NCI-H128 (cell line): ENCODE measurements at regions not wholly inside any gene's neighbourhood (a gene's known extent, or its start where the extent isn't known, plus 50 kb on each side); places are given as distances from the start of the nearest gene placed in this dataset.

Source experiments
- DNase-seq: peaks from one replicate; lab custom pipeline; 2025; ENCODE audit not compliant: unreplicated experiment; lab: John Stamatoyannopoulos, UW

DNA sequence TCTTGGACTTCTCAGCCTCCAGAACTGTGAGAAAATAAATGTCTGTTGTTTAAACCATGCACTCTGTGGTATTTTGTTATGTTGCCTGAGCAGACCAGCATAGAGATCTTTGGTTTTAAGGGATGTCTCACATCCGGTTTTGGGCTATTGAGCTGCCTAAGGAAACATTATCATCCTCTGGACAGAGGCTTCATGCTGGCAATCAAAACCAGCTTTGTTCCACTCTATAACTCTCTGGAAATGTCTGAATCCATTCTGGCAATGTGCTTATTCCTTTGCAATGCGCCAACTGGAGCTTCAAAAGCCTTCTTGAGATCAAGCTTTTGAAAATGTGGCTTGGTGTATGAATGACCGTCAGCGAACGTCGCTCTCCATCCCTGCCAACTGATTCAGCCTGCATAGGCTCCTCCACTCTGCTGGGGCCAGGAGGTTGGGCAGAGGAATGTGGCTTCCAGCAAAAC, 183.6 kb upstream of the MGAT5 start:
- no peak for DNase-seq

DNA sequence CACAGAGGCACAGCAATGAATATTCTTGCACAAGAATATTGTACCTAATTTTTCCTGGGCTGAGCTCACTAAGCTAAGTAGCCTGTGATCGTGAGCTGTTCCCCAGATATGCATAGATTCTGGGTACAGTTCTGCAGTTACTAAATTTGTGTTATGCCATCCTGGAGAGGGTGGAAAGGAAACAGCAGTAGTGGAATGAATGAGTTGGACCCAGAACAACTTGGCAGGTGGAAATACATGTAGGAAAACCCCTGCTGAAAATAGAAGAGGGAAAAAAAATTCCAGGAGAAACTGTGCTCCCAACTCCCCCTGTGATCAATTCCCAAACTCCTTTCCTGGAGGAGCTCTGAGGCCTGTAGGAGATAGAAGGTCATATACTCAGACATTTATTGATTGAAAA, 181.5 kb upstream of the MGAT5 start:
- DNase-seq, result no peak

DNA sequence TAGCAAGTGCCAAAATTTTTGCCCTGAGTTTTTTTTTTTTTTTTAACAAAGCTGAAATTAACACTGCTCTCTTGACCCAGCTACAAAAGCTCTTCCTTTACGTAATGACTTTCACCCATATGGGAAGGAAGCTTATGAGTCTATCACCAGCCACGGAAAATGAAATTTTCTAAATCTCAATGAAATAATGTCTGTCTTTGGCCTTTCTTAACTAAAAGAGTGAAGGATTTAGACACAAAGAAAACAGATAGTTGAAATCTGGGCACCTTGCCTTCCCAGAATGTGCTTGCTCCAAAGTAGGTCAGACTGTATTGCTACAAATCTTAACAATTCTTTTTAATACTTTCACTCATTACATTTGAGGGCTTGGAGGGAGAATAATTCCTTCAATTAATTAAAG, 180.8 kb upstream of the MGAT5 start:
- no peak for DNase-seq

DNA sequence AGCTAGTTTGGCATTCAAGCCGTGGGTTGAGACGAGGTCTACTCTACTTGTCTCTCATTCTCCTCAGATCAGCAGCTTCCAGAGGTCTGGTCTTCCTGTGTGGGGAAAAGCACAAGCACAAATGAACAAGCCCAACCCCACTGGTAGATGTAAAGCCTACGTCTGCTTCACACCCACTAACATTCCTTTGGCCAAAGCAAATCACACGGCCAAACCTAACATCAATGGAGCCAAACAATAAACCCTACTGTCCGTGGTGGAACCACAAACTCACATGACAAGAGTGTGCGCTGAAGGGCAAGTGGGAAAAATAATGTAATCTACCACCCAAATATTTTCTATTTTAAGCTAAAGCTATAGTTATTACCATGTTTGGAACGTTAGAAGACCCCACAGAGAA, 179.3 kb upstream of the MGAT5 start:
- DNase-seq, result no peak

DNA sequence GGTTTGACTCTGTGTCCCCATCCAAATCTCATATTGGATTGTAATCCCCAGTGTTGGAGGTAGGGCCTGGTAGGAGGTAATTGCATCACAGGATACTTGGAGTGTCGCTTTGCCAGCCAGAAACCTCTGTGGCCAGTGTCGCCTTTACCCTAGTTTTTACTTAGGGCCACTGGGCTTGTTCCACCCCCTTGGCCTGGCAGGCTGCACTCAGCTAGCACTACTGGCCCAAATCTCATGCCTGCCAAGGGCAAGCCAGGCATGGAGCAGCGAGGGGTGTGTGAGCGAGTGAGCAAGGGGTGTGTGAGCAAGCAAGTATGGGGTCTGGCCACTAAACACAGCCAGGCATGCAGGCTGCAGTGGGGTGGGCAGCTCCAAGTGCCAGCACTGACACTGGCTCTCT, 178.7 kb upstream of the MGAT5 start:
- DNase-seq, result no peak

DNA sequence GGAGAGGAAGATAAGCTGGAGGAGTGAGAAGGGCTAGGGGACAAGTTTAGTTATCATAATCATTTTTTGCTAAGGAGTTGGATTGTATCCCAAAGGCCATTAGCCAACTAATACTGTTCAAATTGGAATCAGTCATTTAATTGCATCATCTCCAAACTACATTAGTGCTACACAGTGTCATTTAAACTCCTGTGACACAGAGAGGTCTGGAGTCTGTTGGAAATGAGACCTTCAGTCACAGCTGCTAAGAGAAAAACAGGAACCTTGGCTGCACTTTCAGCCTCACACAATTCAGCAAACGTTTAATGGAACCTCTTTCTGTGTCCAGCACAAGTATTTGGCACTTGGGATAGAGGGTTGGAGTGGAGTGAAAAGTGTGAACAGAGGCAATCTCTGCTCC, 175.5 kb upstream of the MGAT5 start:
- DNase-seq, result no peak

DNA sequence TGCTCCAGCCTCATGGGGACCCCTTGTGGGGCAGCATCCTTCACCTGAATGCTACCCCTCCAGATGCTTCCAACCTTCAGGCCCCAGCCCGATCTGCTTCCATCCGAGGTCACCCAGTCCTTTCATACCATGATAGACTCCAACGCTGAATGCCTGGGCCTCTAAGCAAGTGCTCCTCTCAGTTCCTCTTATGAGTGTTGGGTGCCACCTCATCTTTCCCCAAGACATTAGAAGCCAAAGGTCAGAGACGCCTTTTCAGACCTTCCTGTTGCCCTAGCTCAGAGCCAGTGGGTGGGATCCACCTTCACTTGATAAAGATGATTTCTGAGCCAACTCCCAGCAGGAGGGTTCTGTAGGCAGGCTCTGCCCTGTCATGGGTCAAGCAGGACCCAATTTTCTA, 174.5 kb upstream of the MGAT5 start:
- no peak for DNase-seq

DNA sequence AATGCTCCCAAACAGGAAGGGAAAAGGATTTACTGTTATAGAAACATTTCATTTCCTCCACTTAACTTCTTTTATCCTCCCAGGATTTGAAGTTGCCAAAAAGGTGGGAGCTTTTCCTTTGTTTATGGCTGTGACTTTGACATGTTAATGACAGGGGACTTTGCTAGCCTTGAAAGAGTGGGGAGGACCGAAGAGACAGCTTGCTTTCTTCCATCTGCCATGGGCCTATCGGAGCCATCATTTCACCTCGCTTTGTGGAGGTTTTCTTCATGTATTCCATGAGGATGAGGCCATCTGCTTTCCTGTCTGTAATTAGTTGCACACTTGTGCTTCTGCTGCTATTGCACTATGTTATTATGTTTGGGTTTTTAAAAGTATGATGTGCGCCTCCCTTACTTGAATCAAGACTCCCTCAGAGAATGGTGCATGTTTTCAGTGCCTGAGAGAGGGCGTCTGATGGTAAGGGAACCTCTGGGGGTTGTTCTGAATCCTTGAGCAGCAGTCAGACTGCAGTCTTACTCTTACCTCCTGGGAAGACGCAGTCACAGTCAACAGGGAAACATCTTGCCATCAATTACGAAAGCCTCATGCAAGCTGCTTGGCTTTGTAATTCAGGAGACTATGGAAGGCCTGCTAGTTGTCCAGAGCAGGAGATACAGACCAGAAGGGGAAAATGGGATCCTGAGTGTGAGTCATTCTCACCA, 173.3 kb upstream of the MGAT5 start:
- no peak for DNase-seq

DNA sequence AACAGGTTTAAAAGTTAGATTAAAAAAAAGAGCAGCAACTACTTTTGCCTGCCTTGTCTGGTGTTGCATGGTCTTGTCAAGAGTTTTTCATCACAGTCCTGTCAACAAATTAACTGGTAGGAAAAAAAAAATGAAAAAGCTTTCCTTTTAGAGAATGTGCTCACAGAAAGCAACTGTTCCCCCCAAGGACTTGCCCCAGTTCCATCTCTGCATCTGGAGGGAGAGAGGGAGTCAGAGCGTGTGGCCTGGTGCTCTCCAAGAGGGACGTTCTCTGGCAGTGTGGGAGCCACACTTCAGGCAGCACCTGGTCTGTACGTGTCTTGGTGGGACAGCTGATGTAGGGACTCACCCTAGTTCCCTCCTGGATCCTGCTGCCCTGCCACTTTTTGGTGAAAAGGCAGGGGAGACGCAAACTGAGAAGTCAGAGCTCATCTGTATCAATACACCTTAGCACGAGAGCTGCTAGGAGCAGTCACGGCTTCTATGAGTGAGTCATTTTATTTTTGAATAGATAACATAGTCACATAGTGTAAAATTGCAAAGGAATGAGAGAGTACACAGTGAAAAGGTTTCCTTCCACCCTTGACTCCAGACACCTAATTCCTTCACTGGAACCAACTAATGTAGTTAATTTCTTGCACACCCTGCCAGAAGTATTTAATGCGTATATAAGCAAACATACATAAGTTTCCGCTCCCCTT, 172.5 kb upstream of the MGAT5 start:
- no peak for DNase-seq

DNA sequence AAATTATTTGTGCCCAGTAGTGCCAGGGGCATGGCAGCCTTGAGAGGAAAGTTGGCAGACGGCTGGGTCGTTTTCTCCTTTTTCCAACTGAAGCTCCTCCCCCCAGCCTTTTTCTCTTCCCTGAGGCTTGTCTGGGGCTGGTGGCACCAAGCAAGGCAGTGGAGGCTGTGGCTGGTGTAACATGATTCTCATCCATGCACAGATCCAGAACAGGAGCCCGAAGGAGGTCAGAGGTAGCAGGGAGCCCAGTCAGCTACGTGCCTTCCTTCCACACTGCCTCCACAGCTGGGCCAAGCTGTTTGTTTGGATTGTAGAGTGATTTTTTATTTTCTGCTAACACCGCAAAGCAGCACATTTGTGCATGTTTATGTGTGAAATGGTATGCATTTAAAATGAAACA, 170.3 kb upstream of the MGAT5 start:
- no peak for DNase-seq

DNA sequence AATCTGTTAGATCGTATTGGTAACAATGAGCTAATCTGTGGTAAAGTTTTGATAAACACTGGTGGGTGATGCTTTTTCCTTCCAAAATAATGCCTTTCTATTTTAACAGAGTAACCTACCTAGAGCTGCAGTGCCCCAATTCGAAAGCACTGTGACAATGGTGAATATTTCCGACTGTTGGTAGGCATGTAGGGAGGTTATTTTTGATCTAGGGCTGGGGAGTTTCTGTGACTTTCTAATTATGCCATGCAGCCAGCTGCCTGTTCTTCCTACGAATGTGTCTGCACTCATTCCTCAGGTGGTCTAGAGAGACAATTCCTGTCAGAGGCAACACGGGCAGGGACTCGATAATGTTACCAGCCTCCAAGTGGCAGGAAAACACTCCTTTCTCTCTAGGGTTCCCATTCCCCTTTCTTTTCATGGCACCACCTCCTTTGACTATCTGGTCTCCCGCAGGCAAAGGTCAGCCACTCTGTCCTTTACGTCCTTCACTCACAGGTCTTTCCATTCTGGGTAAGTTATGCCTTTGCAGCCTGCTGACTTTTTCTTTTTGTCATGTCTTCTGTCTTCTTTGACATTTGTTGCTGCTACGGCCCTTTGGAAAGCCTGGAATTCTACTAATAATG, 167.2 kb upstream of the MGAT5 start:
- no peak for DNase-seq

DNA sequence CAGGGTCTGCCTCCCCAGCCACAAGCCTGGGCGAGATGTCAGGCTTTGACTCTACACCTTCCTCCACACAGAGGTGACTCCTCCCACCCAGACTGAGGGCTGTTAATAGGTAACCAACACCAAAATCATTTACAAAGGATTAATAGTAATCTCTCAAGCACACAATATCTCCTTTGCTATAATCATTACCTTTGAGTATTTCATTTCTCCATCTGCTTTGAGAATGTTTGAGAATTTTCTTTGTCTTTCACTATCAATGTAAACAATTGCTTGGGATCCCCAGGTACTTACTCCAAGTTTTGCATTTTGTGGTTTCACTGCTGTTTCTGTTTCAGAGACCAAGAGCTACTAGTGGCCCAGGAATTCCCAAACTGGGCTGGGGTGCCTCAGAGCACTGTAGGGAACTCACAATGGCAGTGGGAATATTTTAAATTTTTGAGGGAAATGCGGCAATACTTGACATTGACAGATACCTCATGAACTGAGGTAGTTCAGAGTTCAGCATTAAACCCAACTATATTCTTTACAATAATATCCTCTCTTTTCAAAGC, 166.4 kb upstream of the MGAT5 start:
- DNase-seq, result no peak

DNA sequence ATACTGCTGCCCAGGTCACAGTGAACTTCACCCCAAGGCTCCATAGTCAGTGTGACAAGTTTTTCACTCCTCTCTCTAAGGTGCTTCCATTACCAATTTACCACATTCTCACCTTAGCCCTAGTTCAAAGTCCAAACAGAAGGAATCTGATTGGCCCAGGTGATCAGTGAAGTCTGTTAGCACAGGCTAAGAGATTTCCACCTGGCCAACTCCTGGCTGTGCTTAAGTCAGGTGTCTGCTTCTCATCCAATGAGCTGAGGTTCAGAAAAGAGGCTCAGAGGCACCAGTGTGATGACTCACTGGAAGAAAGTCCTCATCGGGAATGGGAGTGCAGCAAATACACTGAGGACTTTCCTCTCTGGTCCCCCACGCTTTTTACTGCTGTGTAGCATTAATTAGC, 164.4 kb upstream of the MGAT5 start:
- no peak for DNase-seq

DNA sequence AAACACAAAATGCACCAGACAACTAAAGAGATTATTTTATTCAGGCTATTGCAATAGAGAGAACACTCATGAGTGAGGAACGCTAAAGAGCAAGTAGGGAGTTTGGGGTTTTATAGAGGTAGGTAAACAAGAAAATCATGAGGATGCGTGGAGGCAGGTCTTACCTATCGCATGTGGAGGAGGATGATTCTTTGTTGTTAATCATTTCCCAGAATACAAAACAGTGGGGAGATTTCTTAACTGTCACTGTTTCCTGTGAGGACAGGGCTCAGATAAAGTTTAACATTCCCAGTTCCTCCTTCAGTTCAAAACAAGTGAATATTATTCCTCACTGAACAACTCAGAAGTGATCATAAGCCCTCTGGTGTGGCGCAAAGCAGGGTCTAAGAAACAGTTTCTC, 156.1 kb upstream of the MGAT5 start:
- DNase-seq, result no peak

DNA sequence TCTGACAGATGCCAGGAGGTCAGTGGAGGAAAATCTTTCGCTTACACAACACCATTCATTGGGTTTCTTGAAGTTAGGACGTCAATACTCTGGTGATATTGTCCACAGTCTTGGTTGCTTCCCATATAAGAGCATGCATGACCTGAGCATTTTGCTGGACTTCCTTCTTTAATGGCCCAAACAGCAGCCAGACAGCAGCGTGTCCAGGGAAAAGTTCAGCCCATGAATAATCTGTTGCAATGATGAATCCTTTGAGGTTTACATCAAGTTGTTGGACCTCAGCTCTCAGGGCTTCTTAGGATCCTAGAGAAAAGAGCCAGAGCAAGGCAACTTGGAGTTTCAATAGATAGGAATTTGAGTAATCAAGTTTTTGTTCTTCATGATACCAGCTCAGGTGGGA, 155.6 kb upstream of the MGAT5 start:
- no peak for DNase-seq

DNA sequence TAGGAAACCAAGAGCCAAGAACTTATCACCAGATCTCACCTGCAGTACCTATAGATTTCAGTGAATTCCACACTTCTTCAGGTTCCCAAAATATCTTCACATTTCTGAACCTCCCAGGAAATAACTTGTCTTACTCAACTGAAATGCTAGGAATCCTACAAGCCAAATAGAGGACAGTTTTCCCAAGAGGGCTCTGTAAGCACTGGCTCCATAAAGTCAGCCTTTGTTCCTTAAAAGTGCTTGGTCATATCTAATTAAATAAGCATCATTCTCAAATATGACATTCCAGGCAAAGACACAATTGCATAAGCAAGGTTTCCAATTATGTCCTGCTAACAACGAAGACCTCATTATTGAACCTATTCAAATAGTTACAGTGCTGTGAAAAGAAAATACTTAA, 154.6 kb upstream of the MGAT5 start:
- no peak for DNase-seq

DNA sequence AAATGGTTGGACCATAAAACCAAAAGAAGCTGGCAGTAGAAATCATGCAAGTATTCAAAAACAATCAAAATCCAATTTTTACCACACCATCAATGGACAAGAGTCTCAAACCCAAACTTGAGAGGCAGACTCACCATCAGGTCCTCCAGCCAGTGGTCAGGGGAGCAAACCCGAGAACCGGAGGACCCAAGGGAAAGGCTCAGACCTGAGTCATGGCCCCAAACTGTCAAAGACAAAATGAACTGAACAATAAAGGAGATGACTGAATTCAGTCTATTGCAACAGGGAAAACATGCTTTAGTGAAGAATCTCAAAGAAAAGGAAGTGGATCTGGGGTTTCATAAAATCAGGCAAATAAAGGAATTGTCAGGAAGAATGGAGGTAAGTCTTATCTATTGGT, 150.7 kb upstream of the MGAT5 start:
- DNase-seq, result no peak

DNA sequence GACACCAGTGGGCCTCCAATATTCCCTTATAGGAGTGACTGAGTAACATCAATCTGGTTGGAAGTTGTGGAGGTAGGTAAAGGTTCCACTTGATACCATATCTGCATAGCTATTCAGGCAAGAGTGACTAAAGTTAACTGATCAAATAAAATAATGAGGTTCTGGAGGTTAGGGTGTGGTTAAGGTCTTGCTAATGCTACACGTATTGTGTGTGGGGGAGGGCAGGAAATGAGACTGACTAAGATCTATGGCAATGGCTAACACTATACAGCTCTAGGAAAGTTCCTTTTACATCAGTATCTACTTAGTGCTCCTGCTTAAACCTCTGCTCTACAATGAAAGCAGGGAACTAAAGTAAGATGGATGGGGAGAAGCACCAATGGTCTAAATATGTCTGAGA, 149.1 kb upstream of the MGAT5 start:
- DNase-seq, result no peak

DNA sequence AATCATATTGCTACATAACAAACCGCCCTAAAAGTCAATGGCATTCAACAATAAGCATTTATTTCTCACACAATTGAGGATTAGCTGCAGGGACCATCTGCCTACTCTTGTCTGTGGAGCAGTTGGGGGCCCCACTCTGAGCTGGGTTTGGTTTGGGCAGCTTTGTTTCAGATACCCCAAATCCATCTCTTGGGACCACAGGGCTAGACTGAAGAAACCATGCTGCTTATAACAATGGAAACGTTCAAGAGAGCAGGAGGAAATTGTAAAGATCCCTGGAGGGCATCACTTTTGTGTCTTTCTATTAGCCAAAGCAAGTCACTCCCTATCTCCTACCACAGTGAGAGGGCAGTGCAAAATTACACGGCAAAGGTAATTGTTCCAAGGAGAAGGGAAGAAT, 146.5 kb upstream of the MGAT5 start:
- no peak for DNase-seq

DNA sequence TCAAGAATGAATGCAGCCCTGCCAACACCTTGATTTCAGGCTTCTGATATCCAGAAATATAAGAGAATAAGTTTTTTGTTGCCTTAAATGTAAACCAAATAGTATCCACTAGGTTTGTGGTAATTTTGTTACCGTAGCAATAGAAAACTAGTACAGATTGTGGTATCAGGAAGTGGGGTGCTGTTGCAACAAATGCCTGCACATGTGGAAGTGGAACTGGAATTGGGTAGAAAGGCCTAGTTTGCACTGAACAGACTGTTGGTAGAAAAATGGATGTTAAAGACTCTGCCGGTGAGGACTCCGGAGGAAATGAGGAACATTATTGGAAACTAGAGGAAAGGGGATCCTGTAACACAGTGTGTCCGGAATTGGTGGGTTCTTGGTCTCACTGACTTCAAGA, 145.8 kb upstream of the MGAT5 start:
- DNase-seq, result no peak

DNA sequence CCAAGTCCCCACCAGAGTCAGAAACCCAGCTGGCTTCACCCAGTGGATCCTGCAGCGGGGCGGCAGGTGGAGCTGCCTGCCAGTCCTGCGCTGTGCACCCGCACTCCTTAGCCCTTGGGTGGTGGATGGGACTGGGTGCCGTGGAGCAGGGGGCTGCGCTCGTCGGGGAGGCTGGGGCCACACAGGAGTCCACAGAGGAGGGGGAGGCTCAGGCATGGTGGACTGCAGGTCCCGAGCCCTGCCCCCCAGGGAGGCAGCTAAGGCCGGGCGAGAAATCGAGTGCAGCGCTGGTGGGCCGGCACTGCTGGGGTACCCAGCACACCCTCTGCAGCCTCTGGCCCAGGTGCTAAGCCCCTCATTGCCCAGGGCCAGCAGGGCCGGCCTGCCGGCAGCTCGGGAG, 144.6 kb upstream of the MGAT5 start:
- no peak for DNase-seq

DNA sequence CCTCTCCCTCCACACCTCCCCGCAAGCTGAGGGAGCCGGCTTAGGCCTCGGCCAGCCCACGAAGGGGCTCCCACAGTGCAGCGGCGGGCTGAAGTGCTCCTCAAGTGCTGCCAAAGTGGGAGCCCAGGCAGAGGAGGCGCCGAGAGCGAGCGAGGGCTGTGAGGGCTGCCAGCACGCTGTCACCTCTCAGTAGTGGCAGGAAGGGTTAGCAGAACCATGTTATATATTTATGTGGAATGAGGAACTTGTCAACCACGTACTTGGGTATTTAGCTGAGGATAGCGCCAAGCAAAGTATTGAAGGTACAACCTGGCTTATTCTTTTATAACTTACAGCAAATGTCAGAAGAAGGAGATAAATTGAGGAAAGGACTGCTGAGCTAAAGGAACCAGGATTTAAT, 144.1 kb upstream of the MGAT5 start:
- no peak for DNase-seq
